ENCODE measurements at regions not wholly inside any gene's neighbourhood (a gene's known extent, or its start where the extent isn't known, plus 50 kb on each side); places are given as distances from the start of the nearest gene placed in this dataset.

DNA sequence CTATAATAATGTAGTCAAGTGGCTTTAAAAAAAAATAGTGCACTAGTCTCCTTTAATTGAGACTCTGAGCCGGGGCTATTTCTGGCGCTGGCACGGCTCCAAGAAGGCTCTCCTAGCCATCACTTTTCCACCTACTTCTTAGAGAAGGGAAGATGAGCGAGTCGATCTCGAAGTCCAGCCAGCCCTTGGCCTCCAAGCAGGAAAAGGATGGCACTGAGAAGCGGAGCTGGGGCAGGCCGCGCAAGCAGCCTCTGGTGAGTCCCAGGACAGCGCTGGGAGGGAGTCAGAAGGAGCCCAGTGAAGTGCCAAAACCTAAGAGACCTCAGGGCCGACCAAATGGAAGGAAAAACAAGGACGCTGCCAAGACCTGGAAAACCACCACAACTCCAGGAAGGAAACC is 531.9 kb downstream of the MAGEB5 start:
- TF ChIP-seq, protein P1, sequence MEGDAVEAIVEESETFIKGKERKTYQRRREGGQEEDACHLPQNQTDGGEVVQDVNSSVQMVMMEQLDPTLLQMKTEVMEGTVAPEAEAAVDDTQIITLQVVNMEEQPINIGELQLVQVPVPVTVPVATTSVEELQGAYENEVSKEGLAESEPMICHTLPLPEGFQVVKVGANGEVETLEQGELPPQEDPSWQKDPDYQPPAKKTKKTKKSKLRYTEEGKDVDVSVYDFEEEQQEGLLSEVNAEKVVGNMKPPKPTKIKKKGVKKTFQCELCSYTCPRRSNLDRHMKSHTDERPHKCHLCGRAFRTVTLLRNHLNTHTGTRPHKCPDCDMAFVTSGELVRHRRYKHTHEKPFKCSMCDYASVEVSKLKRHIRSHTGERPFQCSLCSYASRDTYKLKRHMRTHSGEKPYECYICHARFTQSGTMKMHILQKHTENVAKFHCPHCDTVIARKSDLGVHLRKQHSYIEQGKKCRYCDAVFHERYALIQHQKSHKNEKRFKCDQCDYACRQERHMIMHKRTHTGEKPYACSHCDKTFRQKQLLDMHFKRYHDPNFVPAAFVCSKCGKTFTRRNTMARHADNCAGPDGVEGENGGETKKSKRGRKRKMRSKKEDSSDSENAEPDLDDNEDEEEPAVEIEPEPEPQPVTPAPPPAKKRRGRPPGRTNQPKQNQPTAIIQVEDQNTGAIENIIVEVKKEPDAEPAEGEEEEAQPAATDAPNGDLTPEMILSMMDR (IDR thresholded peaks at IDR 0.05): no peak
- no peak for TF ChIP-seq ZFX (IDR thresholded peaks at IDR 0.05; ENCODE audit: borderline replicate concordance)

GRCh38 chrX:26722666-26723428 is 506.9 kb downstream of the MAGEB5 start:
- TF ChIP-seq ZFX (IDR thresholded peaks at IDR 0.05; ENCODE audit: borderline replicate concordance): no peak
- no peak overlapping the region for H3K27ac ChIP-seq

More for the DNA sequence above, 531.9 kb downstream of the MAGEB5 start:
- H3K27ac ChIP-seq: no peak overlapping the region

DNA sequence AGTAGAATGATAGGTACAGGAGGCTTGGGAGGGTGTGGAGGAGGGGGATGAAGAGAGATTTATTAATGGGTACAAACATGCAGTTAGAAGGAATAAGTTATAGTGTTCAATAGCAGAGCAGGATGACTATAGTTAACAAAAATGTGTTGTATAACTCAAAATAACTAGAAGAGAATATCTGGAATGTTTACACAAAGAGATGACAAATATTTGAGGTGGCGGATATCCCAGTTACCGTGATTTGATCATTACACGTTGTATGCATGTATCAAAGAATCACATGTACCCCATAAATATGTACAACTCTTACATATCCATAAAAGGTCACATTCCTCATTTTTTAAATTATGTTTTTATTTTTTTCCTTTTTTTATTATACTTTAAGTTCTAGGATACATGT is 456.6 kb downstream of the MAGEB5 start:
- no peak overlapping the region for H3K27ac ChIP-seq
- TF ChIP-seq, protein P1 (IDR thresholded peaks at IDR 0.05): no peak
- no peak for TF ChIP-seq ZFX (IDR thresholded peaks at IDR 0.05; ENCODE audit: borderline replicate concordance)

DNA sequence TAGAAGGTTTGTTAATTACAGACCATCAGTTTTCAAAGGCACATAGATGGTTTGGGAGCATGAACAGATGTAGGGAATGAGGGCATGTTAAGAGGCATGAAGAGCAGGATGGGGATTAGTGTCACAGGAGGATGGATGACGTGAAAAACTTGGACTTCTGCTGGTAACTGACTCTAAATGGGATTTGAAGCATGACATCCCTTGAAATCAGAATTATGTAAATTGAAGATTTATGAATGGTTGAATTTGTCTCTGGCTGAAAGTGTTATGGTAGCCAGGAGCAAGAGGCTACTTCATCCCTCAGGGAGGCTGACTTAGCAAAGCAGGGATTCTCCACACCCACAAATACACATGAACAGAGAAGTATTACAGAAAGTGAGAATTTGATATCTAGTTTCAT is 454.6 kb downstream of the MAGEB5 start:
- TF ChIP-seq, protein P1 (IDR thresholded peaks at IDR 0.05): no peak
- no peak for TF ChIP-seq ZFX (IDR thresholded peaks at IDR 0.05; ENCODE audit: borderline replicate concordance)
- no peak overlapping the region for H3K27ac ChIP-seq

- H3K27ac ChIP-seq: no peak overlapping the region
- no peak for TF ChIP-seq ZFX (IDR thresholded peaks at IDR 0.05; ENCODE audit: borderline replicate concordance)
- TF ChIP-seq, protein P1 (IDR thresholded peaks at IDR 0.05): no peak
Measured at GRCh38 chrX:26664919-26665318, 448.9 kb downstream of the MAGEB5 start.

DNA sequence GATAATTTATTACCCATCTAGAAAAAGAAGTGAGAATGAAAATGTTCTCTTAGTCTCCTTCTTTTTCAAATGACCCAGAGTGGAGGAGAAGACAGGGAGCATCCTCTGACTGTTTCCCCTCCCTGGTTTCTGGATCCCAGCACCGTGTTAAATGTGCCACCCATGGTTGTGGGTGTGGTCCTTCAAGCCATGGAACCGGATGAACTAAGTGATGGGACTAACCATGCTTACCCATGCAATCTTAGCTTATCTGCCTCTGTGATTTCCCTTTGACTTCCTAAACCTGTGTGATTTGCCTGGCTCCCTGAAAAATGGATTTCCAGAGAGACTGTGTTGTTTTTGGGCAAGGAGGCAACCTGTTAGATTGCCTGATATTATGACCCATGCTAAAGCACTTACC is 437.1 kb downstream of the MAGEB5 start:
- TF ChIP-seq ZFX (IDR thresholded peaks at IDR 0.05; ENCODE audit: borderline replicate concordance): no peak
- TF ChIP-seq, protein P1 (IDR thresholded peaks at IDR 0.05): no peak

DNA sequence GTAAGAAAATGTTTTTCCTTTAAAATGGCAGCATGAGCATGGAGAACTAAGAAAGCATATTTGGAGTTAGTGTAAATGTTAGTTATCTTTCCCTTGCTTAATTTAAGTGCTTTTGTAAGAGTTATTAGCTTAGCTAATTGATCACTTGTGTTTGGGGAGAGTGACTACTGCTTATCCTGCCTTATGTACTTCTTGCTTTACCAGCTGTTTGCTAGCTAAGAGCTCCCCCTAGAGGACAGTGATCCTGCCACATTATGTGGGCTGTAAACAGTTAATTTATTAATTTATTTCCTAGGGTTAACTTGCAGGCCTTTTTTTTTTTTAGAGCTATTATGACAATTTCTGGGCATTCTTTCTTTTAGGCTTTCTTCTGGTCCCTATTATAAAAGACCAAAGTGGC is 435.8 kb downstream of the MAGEB5 start:
- TF ChIP-seq, protein P1 (IDR thresholded peaks at IDR 0.05): peak; percentile 48
- TF ChIP-seq ZFX (IDR thresholded peaks at IDR 0.05; ENCODE audit: borderline replicate concordance): no peak
- no peak overlapping the region for H3K27ac ChIP-seq

More for the DNA sequence above, 437.1 kb downstream of the MAGEB5 start:
- no peak overlapping the region for H3K27ac ChIP-seq
